PC-9 (cell line): ENCODE measurements at regions not wholly inside any gene's neighbourhood (a gene's known extent, or its start where the extent isn't known, plus 50 kb on each side); places are given as distances from the start of the nearest gene placed in this dataset.

Source experiments
- BruUV-seq: library from RNA; stranded (reverse); fragments of 400-500 nt; replicated peaks from 2 replicates; lab custom pipeline; 2021; lab: Mats Ljungman, UMichigan
- CTCF ChIA-PET: fragments of 300-600 bp; sonication (Branson Sonifier 250); formaldehyde crosslinking; loops from one replicate; lab custom pipeline; 2022; ENCODE audit warnings: antibody characterized with exemption; lab: Charles Lee
- POLR2A ChIA-PET: fragments of 300-600 bp; sonication (Branson Sonifier 250); formaldehyde crosslinking; loops from one replicate; lab custom pipeline; 2022; ENCODE audit warnings: antibody characterized with exemption; ENCODE audit not compliant: unreplicated experiment; lab: Charles Lee
- DNase-seq, 2 experiments: peaks; one replicate each; pipeline versions ENCODE4 v3.0.0 to v3.0.0-alpha.2; 2015 to 2022; ENCODE audit warnings: mixed read lengths in 1 of 2
- H2AFZ ChIP-seq: fragments of 200-600 bp; sonication (generic); 2 replicates; pipeline ENCODE4 v1.8.1; 2017; ENCODE audit warnings: antibody characterized with exemption
- H3F3A ChIP-seq: fragments of 200-600 bp; sonication (generic); 2 replicates; pipeline ENCODE4 v1.8.1; 2017; ENCODE audit warnings: antibody characterized with exemption, mild to moderate bottlenecking, low read depth; ENCODE audit not compliant: insufficient read depth
- H3K27ac ChIP-seq: fragments of 200-600 bp; sonication (generic); 2 replicates; pipeline ENCODE4 v1.6.1; 2016; ENCODE audit warnings: mixed run types
- H3K27me3 ChIP-seq: fragments of 200-600 bp; sonication (generic); 2 replicates; pipeline ENCODE4 v1.6.1; 2016; ENCODE audit warnings: low read depth, mixed run types; ENCODE audit not compliant: insufficient read depth
- H3K36me3 ChIP-seq: fragments of 200-600 bp; sonication (generic); 2 replicates; pipeline ENCODE4 v1.6.1; 2016; ENCODE audit warnings: low read depth, mixed run types
- H3K4me1 ChIP-seq: fragments of 200-600 bp; sonication (generic); replicated peaks from 2 replicates; pipeline ENCODE4 v1.6.1; 2016; ENCODE audit warnings: mixed run types; ENCODE audit not compliant: insufficient read depth
- H3K4me2 ChIP-seq: fragments of 200-600 bp; sonication (generic); 2 replicates; pipeline ENCODE4 v1.6.1; 2017; ENCODE audit warnings: mixed run types
- H3K4me3 ChIP-seq: fragments of 200-600 bp; sonication (generic); 2 replicates; pipeline ENCODE4 v1.6.1; 2016; ENCODE audit warnings: mixed run types
- H3K79me2 ChIP-seq: fragments of 200-600 bp; sonication (generic); 2 replicates; pipeline ENCODE4 v1.6.1; 2017; ENCODE audit warnings: low read depth, mixed run types
- H3K9me2 ChIP-seq: fragments of 200-600 bp; sonication (generic); 2 replicates; pipeline ENCODE4 v1.8.1; 2017; ENCODE audit warnings: mild to moderate bottlenecking; ENCODE audit not compliant: insufficient read depth
- H3K9me3 ChIP-seq: fragments of 200-600 bp; sonication (generic); 2 replicates; pipeline ENCODE4 v1.8.1; 2016; ENCODE audit warnings: low read depth; ENCODE audit not compliant: insufficient read depth
- H4K20me1 ChIP-seq: fragments of 200-600 bp; sonication (generic); 2 replicates; pipeline ENCODE4 v1.8.1; 2017; ENCODE audit not compliant: insufficient read depth
- CTCF ChIP-seq: fragments of 200-600 bp; sonication (generic); conservative IDR thresholded peaks from 2 replicates; pipeline ENCODE4 v1.6.1; 2017; ENCODE audit warnings: mixed run types, antibody characterized with exemption, mild to moderate bottlenecking, moderate library complexity
- EZH2 ChIP-seq: fragments of 200-600 bp; sonication (generic); IDR thresholded peaks from 2 replicates; pipeline ENCODE4 v1.8.0; 2017; ENCODE audit warnings: antibody characterized with exemption, low read depth
- intact Hi-C: fragments of 100-400 bp; cut with micrococcal nuclease; formaldehyde crosslinking; loops from one replicate; pipeline ENCODE4 v1.10.0; 2022; ENCODE audit not compliant: unreplicated experiment

GRCh38 chr14:97218691-97219430 is 421.7 kb downstream of the VRK1 start:
- H2AFZ ChIP-seq, result no peak overlapping the region

GRCh38 chr14:97219431-97220017 is 422.3 kb downstream of the VRK1 start:
- H3K9me3 ChIP-seq, result no peaks in the 10 kb centered on the region
- H3F3A ChIP-seq, result no peaks in the 10 kb centered on the region
- no TSS peak for BruUV-seq
- no peaks in the 10 kb centered on the region for H4K20me1 ChIP-seq
- no peak overlapping the region for H3K4me2 ChIP-seq
- ChIA-PET POLR2A (no interaction called here), CTCF (no interaction called here)
- no peaks in the 10 kb centered on the region for H3K36me3 ChIP-seq
- H3K27me3 ChIP-seq, result peaks cover 70% of the 10 kb centered on the region
- no peaks in the 10 kb centered on the region for H3K9me2 ChIP-seq
- no peaks in the 10 kb centered on the region for H3K79me2 ChIP-seq
- H3K4me1 ChIP-seq, result no peaks in the 10 kb centered on the region
- intact Hi-C loops, result no loop called here
- H3K27ac ChIP-seq, result no peak overlapping the region
- no peak overlapping the region for H2AFZ ChIP-seq
- DNase-seq, result no peak
- no peak for TF ChIP-seq EZH2
- no peak for TF ChIP-seq CTCF
- H3K4me3 ChIP-seq, result no peak overlapping the region

More at GRCh38 chr14:97218691-97219430, 421.7 kb downstream of the VRK1 start:
- no peaks in the 10 kb centered on the region for H3K79me2 ChIP-seq
- no peaks in the 10 kb centered on the region for H3K4me1 ChIP-seq
- no peak overlapping the region for H3K27ac ChIP-seq
- no peak overlapping the region for H3K4me2 ChIP-seq
- peaks cover 69% of the 10 kb centered on the region for H3K27me3 ChIP-seq
- intact Hi-C loops, result no loop called here
- ChIA-PET CTCF (no interaction called here), POLR2A (no interaction called here)
- no peaks in the 10 kb centered on the region for H3K9me2 ChIP-seq
- H3K36me3 ChIP-seq, result no peaks in the 10 kb centered on the region
- TF ChIP-seq CTCF (no peak), EZH2 (no peak)
- no peaks in the 10 kb centered on the region for H3K9me3 ChIP-seq
- DNase-seq, result no peak
- no peaks in the 10 kb centered on the region for H3F3A ChIP-seq
- no TSS peak for BruUV-seq
- no peaks in the 10 kb centered on the region for H4K20me1 ChIP-seq
- no peak overlapping the region for H3K4me3 ChIP-seq

- Histone ChIP-seq H3K9me2 (no peaks in the 10 kb centered on the region), H3K36me3 (no peaks in the 10 kb centered on the region), H3K79me2 (no peaks in the 10 kb centered on the region), H3F3A (no peaks in the 10 kb centered on the region), H3K4me1 (no peaks in the 10 kb centered on the region), H2AFZ (no peak overlapping the region), H3K9me3 (no peaks in the 10 kb centered on the region), H3K4me2 (no peak overlapping the region), H3K4me3 (no peak overlapping the region), H3K27ac (no peak overlapping the region), H3K27me3 (peaks cover 64% of the 10 kb centered on the region), H4K20me1 (no peaks in the 10 kb centered on the region)
- no TSS peak for BruUV-seq
- no peak for DNase-seq
- ChIA-PET POLR2A (no interaction called here), CTCF (no interaction called here)
- intact Hi-C loops, result no loop called here
- no peak for TF ChIP-seq EZH2
- TF ChIP-seq CTCF, result no peak
Measured at GRCh38 chr14:97221572-97222285, 424.5 kb downstream of the VRK1 start.
